Ishikawa (cell line): ENCODE measurements at regions not wholly inside any gene's neighbourhood (a gene's known extent, or its start where the extent isn't known, plus 50 kb on each side); places are given as distances from the start of the nearest gene placed in this dataset.

Experiments
- CEBPB ChIP-seq: IDR thresholded peaks from 2 replicates; pipeline ENCODE4 v1.6.1; 2012
- CREB1 ChIP-seq: IDR thresholded peaks from 2 replicates; pipeline ENCODE4 v1.6.1; 2012; ENCODE audit warnings: low read depth
- EGR1 ChIP-seq: IDR thresholded peaks from 2 replicates; pipeline ENCODE4 v1.6.1; 2012
- EP300 ChIP-seq: IDR thresholded peaks from 2 replicates; pipeline ENCODE4 v1.6.1; 2012; ENCODE audit warnings: borderline replicate concordance
- FOXM1 ChIP-seq: IDR thresholded peaks from 2 replicates; pipeline ENCODE4 v1.6.1; 2012; ENCODE audit warnings: low read depth, borderline replicate concordance
- MAX ChIP-seq: IDR thresholded peaks from 2 replicates; pipeline ENCODE4 v1.6.1; 2012
- NFIC ChIP-seq: IDR thresholded peaks from 2 replicates; pipeline ENCODE4 v1.6.1; 2012
- RAD21 ChIP-seq: IDR thresholded peaks from 2 replicates; pipeline ENCODE4 v1.6.1; 2012; ENCODE audit warnings: low read depth
- TAF1 ChIP-seq: IDR thresholded peaks from 2 replicates; pipeline ENCODE4 v1.6.1; 2012; ENCODE audit warnings: low read depth, mild to moderate bottlenecking
- TCF12 ChIP-seq: IDR thresholded peaks from 2 replicates; pipeline ENCODE4 v1.6.1; 2012; ENCODE audit warnings: low read depth
- TEAD4 ChIP-seq: IDR thresholded peaks from 2 replicates; pipeline ENCODE4 v1.6.1; 2012
- YY1 ChIP-seq: IDR thresholded peaks from 2 replicates; pipeline ENCODE4 v1.6.1; 2012; ENCODE audit warnings: low read depth
- ZBTB7A ChIP-seq: IDR thresholded peaks from 2 replicates; pipeline ENCODE4 v1.6.1; 2012; ENCODE audit warnings: low read depth
- TF ChIP-seq, protein P1 (sequence below): IDR thresholded peaks from 2 replicates; pipeline ENCODE4 v1.6.1; 2012
- TF ChIP-seq, protein P2 (sequence below): IDR thresholded peaks from 2 replicates; pipeline ENCODE4 v1.6.1; 2012; ENCODE audit warnings: low read depth, mild to moderate bottlenecking

- no peak for TF ChIP-seq TEAD4
- TF ChIP-seq TAF1: no peak
- TF ChIP-seq, protein P1, sequence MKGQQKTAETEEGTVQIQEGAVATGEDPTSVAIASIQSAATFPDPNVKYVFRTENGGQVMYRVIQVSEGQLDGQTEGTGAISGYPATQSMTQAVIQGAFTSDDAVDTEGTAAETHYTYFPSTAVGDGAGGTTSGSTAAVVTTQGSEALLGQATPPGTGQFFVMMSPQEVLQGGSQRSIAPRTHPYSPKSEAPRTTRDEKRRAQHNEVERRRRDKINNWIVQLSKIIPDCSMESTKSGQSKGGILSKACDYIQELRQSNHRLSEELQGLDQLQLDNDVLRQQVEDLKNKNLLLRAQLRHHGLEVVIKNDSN: no peak
- no peak for TF ChIP-seq RAD21
- no peak for TF ChIP-seq NFIC
- no peak for TF ChIP-seq YY1
- no peak for TF ChIP-seq EGR1
- no peak for TF ChIP-seq ZBTB7A
- TF ChIP-seq CEBPB: no peak
- TF ChIP-seq, protein P2, sequence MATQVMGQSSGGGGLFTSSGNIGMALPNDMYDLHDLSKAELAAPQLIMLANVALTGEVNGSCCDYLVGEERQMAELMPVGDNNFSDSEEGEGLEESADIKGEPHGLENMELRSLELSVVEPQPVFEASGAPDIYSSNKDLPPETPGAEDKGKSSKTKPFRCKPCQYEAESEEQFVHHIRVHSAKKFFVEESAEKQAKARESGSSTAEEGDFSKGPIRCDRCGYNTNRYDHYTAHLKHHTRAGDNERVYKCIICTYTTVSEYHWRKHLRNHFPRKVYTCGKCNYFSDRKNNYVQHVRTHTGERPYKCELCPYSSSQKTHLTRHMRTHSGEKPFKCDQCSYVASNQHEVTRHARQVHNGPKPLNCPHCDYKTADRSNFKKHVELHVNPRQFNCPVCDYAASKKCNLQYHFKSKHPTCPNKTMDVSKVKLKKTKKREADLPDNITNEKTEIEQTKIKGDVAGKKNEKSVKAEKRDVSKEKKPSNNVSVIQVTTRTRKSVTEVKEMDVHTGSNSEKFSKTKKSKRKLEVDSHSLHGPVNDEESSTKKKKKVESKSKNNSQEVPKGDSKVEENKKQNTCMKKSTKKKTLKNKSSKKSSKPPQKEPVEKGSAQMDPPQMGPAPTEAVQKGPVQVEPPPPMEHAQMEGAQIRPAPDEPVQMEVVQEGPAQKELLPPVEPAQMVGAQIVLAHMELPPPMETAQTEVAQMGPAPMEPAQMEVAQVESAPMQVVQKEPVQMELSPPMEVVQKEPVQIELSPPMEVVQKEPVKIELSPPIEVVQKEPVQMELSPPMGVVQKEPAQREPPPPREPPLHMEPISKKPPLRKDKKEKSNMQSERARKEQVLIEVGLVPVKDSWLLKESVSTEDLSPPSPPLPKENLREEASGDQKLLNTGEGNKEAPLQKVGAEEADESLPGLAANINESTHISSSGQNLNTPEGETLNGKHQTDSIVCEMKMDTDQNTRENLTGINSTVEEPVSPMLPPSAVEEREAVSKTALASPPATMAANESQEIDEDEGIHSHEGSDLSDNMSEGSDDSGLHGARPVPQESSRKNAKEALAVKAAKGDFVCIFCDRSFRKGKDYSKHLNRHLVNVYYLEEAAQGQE: no peak
- TF ChIP-seq MAX: no peak
- TF ChIP-seq TCF12: no peak
- TF ChIP-seq CREB1: no peak
- no peak for TF ChIP-seq EP300
- no peak for TF ChIP-seq FOXM1
Observed at GRCh38 chr2:206379266-206379665, 64.1 kb upstream of the ADAM23 start.

GRCh38 chr2:206379886-206380285 is 63.4 kb upstream of the ADAM23 start:
- no peak for TF ChIP-seq RAD21
- TF ChIP-seq, protein P2: no peak
- TF ChIP-seq MAX: no peak
- TF ChIP-seq YY1: no peak
- TF ChIP-seq CEBPB: no peak
- no peak for TF ChIP-seq EGR1
- no peak for TF ChIP-seq ZBTB7A
- no peak for TF ChIP-seq FOXM1
- TF ChIP-seq TEAD4: no peak
- no peak for TF ChIP-seq CREB1
- TF ChIP-seq, protein P1: no peak
- no peak for TF ChIP-seq EP300
- no peak for TF ChIP-seq NFIC
- TF ChIP-seq TAF1: no peak
- TF ChIP-seq TCF12: no peak

DNA sequence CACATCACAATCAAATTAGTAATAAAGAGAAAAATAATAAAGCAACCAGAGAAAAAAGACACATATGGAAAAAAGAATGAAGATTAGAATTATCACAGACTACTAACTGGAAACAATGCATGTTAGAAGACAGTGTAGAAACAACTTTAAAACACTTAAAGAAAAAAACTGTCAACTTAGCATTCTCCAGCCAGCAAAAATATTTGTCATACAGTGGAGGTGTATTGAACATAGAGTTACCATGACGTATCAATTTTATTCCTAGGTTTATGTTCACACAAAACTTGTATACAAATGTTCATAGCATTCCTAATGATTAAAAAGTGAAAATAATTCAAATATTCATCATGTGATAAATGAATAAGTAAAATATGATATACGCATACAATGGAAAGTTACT is 61.5 kb upstream of the ADAM23 start:
- TF ChIP-seq, protein P1: no peak
- TF ChIP-seq EP300: no peak
- no peak for TF ChIP-seq FOXM1
- no peak for TF ChIP-seq CREB1
- no peak for TF ChIP-seq RAD21
- TF ChIP-seq, protein P2: no peak
- TF ChIP-seq TAF1: no peak
- TF ChIP-seq MAX: no peak
- TF ChIP-seq NFIC: no peak

- TF ChIP-seq TAF1 (no peak), EP300 (no peak), ZBTB7A (no peak), FOXM1 (no peak), TCF12 (no peak), CREB1 (no peak), CEBPB (no peak), EGR1 (no peak), MAX (no peak), TEAD4 (no peak), RAD21 (no peak), NFIC (no peak), YY1 (no peak)
- TF ChIP-seq, protein P1: no peak
- TF ChIP-seq, protein P2: no peak
Observed at GRCh38 chr2:206383669-206384068, 59.7 kb upstream of the ADAM23 start.
